Fibroblast of gingiva (primary cell): ENCODE measurements at regions not wholly inside any gene's neighbourhood (a gene's known extent, or its start where the extent isn't known, plus 50 kb on each side); places are given as distances from the start of the nearest gene placed in this dataset.
"Not testable (repeated sequence)": the region's sequence is repeated elsewhere in the genome, so short reads cannot be mapped to it uniquely, and the experiment has no call there.

ENCODE experiments used
- DNase-seq: peaks from one replicate; pipeline ENCODE4 v3.0.0-alpha.2; 2011; ENCODE audit warnings: low read depth

DNA sequence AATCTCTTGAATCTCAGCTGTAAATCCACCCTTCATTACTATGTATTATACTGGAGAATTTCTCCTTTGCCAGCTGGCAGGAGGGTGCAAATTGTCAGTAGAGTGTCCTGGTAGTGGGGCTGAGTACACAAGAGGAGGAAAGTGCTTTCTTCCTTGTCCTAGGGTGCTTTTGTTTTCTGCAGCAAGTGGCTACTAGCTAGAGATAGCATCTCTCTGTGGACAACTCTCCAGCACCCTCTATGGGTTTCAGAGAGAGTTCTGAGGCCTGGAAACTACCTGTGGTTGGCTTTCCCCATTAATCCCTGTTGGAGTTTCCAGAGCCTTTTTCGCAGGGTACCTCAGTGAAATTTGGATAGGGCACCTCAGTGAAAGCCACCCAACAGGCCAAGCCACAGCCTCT, 422.5 kb upstream of the RGS17 start:
- DNase-seq = peak; percentile 2

DNA sequence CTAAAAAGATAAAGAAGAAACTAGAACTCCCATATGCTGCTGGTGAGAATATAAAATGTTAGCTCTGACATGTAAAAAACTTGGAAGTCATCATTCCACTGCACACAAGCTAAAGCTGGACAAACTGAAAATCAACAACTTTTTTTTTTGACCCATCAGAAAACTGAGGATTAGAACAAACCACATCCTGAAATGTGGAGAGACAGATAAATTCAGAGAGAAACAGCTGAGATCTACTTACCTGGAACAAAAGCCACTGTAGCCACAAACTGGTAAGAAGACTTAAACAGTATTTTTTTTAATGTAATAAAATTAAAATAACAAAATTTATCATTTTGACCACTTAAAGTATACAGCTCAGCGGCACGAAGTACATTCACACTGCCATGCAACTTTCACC, 408.5 kb upstream of the RGS17 start:
- DNase-seq = no peak

DNA sequence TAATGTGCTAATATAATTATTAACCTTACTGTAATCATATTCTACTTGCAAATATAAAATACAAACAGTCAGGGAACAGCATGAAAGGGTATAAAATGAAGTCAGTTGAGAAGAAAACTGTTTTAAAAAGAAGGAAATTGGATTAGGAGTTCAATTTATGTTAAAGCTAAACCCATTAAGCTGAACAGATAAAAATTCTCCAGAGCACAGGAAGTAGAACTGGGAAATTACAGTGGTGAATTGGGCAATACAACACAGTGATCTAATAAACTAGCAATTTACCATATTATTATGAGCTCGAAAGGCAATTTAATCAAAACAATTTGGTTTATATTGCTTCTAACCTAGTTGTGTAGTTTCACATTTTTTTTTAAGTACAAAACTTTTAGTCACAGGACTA, 407.4 kb upstream of the RGS17 start:
- no peak for DNase-seq

DNA sequence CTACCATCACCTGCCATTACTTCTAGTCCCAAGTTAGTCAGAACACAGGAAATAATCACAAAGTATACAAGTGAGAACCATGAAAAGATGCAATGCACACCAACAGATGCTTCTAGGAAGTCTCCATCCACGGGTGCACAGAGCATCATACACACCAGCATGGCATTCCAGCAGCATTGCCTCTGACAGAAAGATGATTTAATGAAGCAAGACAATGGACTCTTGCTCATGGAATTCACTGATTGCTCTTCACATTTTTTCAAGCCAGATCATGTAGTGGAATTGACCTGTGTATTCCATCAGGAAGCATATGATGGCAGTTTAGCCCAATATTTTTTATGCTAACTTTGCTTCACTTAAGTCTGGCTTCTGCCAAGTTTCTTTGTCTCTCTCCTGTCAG, 406.3 kb upstream of the RGS17 start:
- DNase-seq = no peak

DNA sequence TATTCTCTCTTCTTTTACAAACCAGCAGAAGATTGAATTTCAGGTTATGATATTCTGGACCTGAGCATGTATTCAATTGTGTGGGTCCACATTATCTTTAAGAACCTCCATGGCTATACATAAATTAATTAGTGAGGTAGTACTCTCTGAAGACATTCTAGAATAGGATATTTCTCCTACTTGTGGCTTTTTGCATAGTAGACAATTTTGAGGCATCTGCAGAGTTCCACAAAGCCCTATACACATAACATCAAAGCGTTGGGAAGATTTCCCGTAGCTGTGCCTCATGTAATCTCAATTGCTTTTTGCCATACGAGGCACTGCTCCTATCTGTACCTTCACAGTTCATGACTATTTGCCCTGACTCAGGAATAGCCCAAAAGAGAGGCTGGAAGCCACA, 395.4 kb upstream of the RGS17 start:
- DNase-seq = no peak

DNA sequence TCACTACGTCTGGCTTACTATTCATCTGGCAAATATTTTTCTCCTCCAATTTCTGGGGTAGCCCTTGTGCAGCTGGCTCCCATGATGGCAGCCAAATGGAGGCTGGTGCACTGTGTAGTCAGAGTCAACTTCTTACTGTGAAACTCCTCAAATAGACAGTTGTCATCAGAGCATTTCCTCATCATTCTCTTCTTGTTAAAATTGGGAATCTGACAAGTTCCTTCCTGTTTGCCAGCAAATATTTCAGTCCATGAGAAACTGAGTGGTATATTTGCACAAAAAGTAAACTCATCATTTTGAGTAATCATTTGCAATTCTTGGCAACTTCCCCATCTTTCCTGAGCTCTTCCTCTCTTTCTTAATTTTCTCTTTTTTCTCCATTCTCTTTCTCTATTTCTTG, 394.9 kb upstream of the RGS17 start:
- DNase-seq = no peak

DNA sequence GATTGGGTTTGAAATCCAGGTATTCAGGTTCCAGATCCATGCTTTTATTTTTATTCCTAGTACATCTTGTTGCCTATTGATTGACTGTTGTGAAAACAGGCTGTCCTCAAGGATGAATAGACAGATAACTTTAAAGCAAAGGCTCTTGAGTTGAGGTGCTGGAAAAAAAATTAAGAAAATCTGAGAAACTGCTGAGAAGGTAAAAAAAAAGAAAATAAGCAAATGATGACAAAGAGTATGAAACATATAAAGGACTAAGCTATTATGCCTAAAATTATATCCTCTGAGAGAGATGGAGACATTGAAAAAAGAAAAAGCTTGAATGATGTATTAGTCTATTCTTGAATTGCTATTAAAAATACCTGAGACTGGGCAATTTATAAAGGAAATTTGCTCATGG, 392.3 kb upstream of the RGS17 start:
- no peak for DNase-seq

DNA sequence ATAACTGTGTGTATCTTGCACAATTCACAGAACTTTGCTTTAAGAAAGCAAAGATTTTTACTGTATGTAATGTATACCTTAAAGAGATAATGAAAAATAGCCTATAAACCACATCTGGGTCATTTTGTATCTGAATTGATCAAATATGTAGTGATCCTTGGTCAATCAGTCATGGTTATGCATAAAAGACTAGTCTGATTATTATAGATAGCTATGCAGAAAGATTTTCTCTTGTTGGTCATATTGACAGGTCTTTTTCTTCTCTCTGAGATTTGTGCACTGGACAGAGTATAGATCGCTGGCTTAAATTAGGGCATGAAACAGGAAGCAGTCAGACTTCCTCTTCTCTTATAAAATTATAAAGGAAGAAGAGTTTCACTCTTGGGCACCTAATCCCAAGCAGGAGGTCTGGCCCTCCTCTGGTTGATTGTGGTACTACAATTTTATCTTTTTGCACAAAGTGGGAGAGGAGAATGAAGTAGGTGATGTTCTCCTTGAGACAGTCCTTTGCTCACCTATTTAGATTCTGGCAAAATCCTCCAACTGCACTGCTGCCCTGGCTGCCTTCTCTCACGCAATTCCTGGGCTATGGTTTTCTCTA, 380.9 kb upstream of the RGS17 start:
- peak; percentile 15 for DNase-seq

DNA sequence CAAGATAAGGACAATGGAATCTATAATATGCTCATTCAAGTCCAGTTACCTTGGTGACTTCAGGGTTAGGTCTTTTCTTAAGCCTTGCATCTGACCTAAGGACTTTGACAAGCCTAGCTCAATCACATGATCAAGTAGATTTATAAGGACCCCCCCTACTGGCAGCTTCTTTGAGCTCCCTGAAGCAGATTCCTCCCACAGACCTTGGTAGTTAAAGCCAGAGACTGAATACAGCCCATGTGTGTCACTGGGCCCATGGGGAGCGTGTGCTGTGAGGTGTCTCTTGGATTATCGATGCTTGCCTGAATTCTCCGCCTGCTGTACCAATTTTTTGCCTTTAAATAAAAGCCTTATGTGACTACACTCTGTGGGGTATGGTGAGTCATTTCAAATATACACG, 372.7 kb upstream of the RGS17 start:
- DNase-seq = no peak

DNA sequence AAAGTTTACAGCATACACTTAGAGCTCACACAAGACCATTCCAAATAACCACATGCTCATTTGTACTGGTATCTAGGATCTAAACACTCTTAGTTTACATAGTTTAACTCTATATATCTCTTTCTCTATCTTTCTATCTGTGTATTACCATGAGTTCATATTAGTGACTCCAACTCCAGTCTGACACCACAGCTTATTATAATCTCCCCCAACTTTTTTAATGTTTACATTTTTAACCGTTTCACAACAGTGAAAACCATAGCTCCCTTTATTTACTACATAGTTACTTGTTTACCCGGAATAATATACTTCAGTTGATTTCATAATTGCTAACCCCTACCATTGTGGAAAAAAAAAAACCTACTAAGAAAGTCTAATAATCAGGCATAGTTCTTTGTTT, 362.4 kb upstream of the RGS17 start:
- no peak for DNase-seq

DNA sequence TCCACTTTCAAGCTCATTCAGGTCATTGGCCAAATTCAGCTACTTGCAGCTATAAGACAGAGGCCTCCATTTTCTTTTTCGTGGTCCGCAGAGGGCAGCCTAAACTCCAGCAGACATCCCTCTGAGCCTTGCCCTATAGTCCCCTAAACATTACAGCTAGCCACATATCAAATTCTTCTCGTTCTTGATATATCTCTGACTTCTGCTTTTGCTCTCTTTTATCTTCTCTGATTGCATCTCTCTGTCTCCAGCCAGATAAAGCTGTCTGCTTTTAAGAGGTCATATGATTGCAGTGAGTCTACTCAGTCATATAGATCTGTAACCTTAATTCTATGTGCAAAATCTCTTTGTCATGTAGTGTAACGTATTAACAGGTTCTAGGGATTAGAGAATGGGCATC, 358.4 kb upstream of the RGS17 start:
- no peak for DNase-seq

DNA sequence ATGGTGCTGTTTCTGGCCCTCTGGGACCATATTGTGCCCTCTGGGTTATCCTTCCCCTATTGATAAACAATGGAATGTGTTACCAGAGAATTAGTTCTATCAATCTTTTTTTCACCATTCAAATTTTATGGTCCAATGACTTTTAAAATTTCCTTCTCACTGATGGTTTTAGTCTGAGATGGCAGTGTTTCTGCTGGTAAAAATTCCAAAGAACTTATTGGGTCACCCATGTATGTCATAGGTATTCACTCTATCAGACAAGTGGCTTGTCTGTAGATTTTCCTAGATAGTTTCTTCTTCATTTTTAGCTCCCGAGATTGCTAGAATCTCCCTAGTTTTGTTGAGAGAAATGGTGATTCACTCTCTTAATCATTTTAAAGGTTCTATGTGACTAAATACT, 357.2 kb upstream of the RGS17 start:
- no peak for DNase-seq

DNA sequence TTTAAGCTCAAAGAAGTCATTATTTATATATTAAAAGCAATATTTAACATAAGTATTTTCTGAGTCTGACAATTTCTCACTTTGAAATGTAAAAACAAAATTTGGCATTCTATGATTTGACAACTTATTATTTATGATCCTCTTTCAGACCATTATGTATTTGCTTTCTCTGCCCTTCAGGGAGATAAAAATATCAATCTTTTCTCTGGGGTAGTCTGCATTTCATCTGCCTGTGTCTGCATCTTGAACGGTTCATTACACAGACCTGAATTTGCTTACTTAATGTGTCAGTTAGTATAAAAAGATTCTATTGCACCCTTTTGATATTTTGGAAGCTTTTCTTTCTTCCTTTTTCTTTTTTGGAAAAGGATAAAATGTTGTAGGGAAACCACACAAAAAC, 354.0 kb upstream of the RGS17 start:
- no peak for DNase-seq

DNA sequence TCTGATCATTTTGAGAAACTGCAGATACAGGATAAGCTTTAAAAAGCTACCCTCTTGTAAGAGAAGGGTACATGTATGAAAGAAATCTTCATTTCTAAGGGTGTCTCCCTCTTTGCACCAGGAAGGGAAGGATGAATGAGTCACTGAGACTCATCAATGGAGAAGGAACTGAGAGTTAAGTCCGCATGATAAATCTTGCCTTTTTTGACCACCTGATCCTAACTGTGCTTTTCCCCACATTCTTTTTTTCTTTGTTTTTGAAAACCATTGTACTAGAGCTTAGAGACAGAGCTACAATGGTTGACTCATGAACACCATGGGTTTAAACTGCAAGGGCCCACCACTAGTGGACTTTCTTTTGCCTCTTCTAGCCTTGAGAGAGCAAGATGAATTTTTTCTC, 353.0 kb upstream of the RGS17 start:
- DNase-seq = no peak

DNA sequence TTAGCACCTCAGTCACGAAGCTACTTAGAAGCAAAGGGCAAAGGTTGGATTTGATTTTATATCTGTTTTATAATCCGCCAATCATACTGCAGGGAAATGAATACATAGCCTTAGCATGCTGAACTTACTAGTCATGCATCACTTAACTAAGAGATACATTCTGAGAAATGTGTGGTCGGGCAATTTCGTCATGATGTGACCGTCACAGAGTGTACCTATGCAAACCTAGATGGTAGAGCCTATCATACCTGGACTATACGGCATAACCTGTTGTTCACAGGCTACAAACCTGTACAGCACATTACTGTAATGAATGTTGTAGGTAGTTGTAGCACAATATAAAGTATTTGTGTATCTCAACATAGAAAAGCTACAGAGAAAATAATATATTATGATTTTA, 345.2 kb upstream of the RGS17 start:
- no peak for DNase-seq

DNA sequence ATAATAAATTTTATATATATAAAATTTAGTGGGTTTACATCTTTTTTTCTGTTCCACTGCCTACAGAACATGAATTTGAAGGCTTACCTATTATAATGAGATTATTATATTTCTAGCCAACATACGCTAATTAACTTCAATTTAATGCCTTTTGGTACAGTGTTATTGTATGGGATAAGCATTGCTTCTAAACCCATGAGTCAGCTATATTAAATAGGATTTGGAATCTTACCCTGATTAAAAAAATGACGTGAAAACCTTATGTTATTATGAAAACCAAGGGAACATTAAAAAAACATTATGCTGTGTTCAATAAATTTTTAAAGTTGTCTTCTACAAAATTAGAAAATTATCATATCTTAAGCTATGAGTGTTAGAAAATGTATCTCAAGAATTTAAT, 334.0 kb upstream of the RGS17 start:
- no peak for DNase-seq

DNA sequence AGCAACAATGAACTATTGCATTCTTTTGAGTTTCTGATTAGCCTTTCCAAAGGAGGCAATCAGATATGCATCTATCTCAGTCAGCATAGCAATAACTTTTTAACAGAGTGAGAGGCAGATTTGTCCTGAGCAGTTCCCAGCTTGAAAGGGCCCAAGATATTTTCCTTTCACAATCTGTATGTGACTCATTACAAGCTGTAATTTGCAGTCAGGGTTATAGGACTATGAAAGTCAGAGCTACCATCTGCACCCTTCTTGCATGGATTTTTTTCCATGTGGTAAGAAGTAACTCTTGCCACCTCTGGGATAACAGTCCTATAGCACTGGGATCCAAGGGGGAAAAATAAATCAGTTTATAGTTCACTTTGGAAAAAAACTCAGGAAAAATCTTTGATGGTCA, 318.2 kb upstream of the RGS17 start:
- DNase-seq = no peak

DNA sequence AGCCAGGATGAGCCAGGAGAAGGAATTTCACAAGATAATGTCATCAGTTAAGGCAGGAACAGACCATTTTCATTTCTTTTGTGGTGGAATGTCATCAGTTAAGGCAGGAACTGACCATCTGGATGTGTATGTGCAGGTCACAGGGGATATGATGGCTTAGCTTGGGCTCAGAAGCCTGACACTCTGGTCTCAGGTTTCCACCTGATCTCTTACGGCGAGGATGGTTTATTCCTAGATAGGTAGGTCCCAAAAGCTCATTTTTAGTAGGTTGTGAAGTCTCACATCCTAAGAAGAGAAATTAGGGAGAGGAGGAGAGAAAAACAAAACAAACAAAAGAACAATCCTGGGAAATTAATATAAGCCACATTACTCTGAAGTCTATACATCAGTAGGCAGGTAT, 311.7 kb upstream of the RGS17 start:
- not testable (repeated sequence) for DNase-seq

DNA sequence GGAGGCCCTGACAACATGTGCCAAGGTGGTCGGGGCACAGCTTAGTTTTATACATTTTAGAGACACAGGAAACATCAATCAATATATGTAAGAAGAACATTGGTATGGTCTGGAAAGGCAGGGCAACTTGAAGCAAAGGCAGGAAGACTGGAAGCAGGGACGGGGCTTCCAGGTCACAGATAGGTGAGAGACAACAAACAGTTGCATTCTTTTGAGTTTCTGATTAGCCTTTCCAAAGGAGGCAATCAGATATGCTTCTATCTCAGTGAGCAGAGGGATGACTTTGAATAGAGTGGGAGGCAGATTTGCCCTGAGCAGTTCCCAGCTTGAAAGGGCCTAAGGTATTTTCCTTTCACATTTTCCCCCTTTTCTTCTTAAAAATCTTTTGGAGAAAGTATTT, 311.0 kb upstream of the RGS17 start:
- no peak for DNase-seq

DNA sequence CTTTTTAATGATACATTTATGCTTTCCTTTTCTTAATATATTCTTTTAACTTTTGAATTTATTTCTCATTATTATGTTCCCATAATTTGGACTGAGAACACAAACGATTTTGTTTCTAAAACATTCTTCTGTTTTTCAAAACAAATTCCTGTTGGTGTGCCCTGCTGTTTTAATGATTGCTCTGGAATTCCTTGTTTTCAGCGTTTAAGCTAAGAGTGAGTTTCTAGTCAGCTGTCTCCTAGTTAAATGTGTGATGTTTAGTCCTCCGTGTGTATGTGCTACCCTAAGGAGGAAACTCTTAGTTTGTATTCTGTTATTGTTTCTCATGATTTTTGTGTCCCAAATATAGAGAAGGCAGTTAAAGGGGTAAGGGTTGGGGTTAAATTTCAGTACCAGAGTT, 306.1 kb upstream of the RGS17 start:
- no peak for DNase-seq

DNA sequence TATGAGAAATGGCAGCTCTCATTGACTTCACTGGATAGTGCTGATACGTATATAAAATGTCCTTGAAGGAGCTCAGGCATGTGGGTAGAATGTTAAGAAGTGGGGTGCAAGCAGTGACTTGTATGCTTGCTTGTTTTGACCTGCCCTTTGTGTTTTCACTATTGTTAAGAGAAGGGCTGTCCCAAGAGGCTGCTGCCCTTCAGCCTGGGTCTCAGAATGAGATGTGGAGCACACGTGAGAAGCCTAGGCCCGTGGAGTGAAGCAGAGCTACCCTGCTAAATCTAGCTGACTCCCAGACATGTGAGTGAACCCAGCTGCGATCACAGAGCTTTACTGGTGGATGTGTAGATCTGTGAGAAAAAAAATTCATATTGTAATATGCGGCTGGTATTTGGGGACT, 305.3 kb upstream of the RGS17 start:
- DNase-seq = no peak

DNA sequence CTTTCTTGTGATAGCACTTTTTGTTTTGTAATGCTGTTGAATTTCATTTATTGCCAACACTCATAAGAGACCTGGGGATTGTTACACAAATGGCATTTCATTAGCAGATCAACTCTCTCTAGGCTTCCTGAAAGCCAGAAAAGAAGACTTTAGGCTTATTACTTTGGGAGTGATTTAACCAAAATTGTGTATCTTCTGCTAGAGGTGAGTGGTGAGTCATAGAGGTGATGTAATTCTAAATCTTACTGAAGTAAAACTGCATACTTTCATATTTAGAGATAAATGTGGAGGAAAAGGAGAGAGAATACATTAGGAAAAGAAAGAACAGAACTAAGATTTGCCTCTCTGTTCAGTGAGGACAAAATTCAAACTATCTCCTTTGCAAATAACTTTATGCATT, 304.7 kb upstream of the RGS17 start:
- DNase-seq = no peak

DNA sequence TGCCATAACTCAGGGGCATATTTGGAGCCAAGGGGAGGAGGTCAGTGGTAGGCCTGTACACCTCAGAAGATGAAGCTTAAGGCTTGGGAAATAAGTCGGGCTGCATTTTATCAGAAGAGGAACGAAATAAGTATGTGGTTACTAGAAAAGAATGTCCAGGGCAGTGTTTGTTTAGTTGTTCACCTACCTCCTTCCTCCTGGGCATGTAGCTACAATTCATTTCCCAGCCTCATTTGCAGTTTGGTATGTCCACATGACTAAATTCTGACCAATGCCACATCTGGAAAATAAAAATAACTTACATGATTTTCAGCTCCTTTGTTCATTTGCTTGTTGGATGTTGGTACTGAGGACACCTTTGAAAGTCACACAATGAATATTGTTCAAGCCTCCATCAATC, 294.5 kb upstream of the RGS17 start:
- DNase-seq = no peak

DNA sequence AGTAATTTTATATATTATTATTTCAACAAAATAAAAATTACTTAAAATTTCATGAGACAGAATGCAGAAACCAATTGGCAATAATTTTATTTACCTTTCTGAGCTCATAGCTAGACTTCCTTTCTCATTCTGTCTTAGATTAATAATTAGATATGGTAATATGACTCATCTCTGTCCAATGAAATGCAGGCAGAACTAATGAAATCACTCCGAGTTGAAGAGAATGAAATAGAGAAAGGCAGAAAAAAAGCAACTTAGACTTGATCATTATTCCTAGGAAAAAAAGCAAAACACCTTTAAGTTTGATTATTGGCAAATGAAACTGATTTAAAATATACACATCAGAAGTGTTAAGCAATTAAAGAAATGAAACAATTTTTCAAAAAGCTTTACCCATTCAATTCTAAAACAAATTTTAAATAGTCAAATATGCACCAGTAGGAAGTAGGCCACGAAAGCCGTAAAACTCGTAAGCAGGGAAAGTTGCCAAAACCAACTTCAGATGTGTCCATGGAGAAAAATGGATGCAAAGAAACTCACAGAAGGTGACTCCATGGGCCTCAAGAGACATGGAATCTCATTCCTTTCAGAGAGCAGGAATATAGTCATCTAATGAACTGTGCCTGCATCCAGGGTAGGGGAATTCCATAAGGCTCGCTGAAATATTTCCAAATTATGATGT, 293.8 kb upstream of the RGS17 start:
- DNase-seq = no peak

DNA sequence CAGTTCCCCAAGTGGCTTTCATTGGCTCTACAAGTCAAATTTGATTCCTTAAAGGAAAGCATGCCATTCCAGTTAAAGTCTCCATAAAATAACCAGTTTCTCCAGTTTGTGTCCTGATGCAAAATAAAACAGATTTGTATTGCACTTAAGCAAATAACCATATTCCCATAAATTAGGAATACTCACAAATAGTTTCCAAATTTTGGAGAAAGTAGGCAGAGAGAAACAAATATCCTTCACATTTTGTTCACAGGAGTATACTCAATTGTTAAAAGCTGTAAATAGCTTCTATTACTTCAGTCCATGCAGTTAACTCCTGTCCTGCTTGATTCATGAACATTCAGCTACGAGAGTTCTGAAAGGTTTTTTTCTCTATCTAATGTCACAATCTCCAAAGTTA, 281.4 kb upstream of the RGS17 start:
- DNase-seq = no peak
